ENCODE measurements at regions not wholly inside any gene's neighbourhood (a gene's known extent, or its start where the extent isn't known, plus 50 kb on each side); places are given as distances from the start of the nearest gene placed in this dataset.

- Histone ChIP-seq H2BK12ac (ENCODE audit: low read length in 2 of 2) (no peak overlapping the region), H4K91ac (ENCODE audit: low read length) (no peak overlapping the region), H3K4ac (ENCODE audit: low read depth in 1 of 2, low read length in 2 of 2) (no peak overlapping the region), H3K27me3 (ENCODE audit: control insufficient read depth in 1 of 2, insufficient read depth in 1 of 2, low read length in 2 of 2) (no peaks in the 10 kb centered on the region), H2BK5ac (ENCODE audit: low read depth, low read length, poor library complexity, severe bottlenecking) (no peak overlapping the region), H2BK120ac (ENCODE audit: low read depth, low read length) (no peak overlapping the region), H2BK15ac (ENCODE audit: low read depth, poor library complexity, severe bottlenecking) (no peak overlapping the region), H3K4me1 (ENCODE audit: control insufficient read depth, insufficient read depth, low read depth, low read length) (no peaks in the 10 kb centered on the region), H3K9me3 (ENCODE audit: control insufficient read depth, low read length) (no peaks in the 10 kb centered on the region), H3K14ac (ENCODE audit: low read length in 2 of 2) (no peak overlapping the region), H4K8ac (ENCODE audit: low read length) (no peak overlapping the region), H3K4me3 (ENCODE audit: insufficient read depth in 1 of 2, low read depth in 1 of 2, low read length in 2 of 2) (no peak overlapping the region), H3K79me1 (replicated peaks; ENCODE audit: low read length, poor library complexity, severe bottlenecking) (no peaks in the 10 kb centered on the region), H3K23ac (ENCODE audit: low read length in 2 of 2) (no peak overlapping the region), H3K18ac (ENCODE audit: low read depth in 1 of 2, low read length in 2 of 2) (no peak overlapping the region), H3K9ac (ENCODE audit: low read length) (no peak overlapping the region), H3K4me2 (ENCODE audit: low read length, poor library complexity, severe bottlenecking) (no peak overlapping the region), H3K36me3 (ENCODE audit: control insufficient read depth in 1 of 2, insufficient read depth in 2 of 2, low read depth in 1 of 2, low read length in 2 of 2) (no peaks in the 10 kb centered on the region), H3K27ac (ENCODE audit: low read length, poor library complexity, severe bottlenecking) (no peak overlapping the region), H2AK5ac (ENCODE audit: low read length, severe bottlenecking) (no peak overlapping the region), H2AFZ (ENCODE audit: low read depth, low read length) (no peak overlapping the region)
- no CpG with 5 or more reads among the region's 1 CpG for WGBS
- DNase-seq, result peak; percentile 43
Measured at GRCh38 chr4:166594326-166594946, 639.9 kb downstream of the SPOCK3 start.

- Histone ChIP-seq H3K27ac (ENCODE audit: low read length, poor library complexity, severe bottlenecking) (no peak overlapping the region), H4K91ac (ENCODE audit: low read length) (no peak overlapping the region), H2BK5ac (ENCODE audit: low read depth, low read length, poor library complexity, severe bottlenecking) (no peak overlapping the region), H3K27me3 (ENCODE audit: control insufficient read depth in 1 of 2, insufficient read depth in 1 of 2, low read length in 2 of 2) (no peaks in the 10 kb centered on the region), H4K8ac (ENCODE audit: low read length) (no peak overlapping the region), H3K36me3 (ENCODE audit: control insufficient read depth in 1 of 2, insufficient read depth in 2 of 2, low read depth in 1 of 2, low read length in 2 of 2) (no peaks in the 10 kb centered on the region), H3K4me1 (ENCODE audit: control insufficient read depth, insufficient read depth, low read depth, low read length) (no peaks in the 10 kb centered on the region), H3K79me1 (replicated peaks; ENCODE audit: low read length, poor library complexity, severe bottlenecking) (no peaks in the 10 kb centered on the region), H3K18ac (ENCODE audit: low read depth in 1 of 2, low read length in 2 of 2) (no peak overlapping the region), H3K23ac (ENCODE audit: low read length in 2 of 2) (no peak overlapping the region), H2BK120ac (ENCODE audit: low read depth, low read length) (no peak overlapping the region), H3K4ac (ENCODE audit: low read depth in 1 of 2, low read length in 2 of 2) (no peak overlapping the region), H3K4me2 (ENCODE audit: low read length, poor library complexity, severe bottlenecking) (no peak overlapping the region), H3K9ac (ENCODE audit: low read length) (no peak overlapping the region), H2BK15ac (ENCODE audit: low read depth, poor library complexity, severe bottlenecking) (no peak overlapping the region), H3K14ac (ENCODE audit: low read length in 2 of 2) (no peak overlapping the region), H2BK12ac (ENCODE audit: low read length in 2 of 2) (no peak overlapping the region), H3K9me3 (ENCODE audit: control insufficient read depth, low read length) (no peaks in the 10 kb centered on the region), H2AFZ (ENCODE audit: low read depth, low read length) (no peak overlapping the region), H3K4me3 (ENCODE audit: insufficient read depth in 1 of 2, low read depth in 1 of 2, low read length in 2 of 2) (no peak overlapping the region), H2AK5ac (ENCODE audit: low read length, severe bottlenecking) (no peak overlapping the region)
- no CpG with 5 or more reads among the region's 1 CpG for WGBS
- DNase-seq, result no peak
Measured at GRCh38 chr4:166600264-166600663, 634.0 kb downstream of the SPOCK3 start.

- H3K18ac ChIP-seq (ENCODE audit: low read depth in 1 of 2, low read length in 2 of 2), result no peak overlapping the region
- no peaks in the 10 kb centered on the region for H3K9me3 ChIP-seq (ENCODE audit: control insufficient read depth, low read length)
- H2BK15ac ChIP-seq (ENCODE audit: low read depth, poor library complexity, severe bottlenecking), result no peak overlapping the region
- no peak overlapping the region for H3K27ac ChIP-seq (ENCODE audit: low read length, poor library complexity, severe bottlenecking)
- no peak overlapping the region for H3K14ac ChIP-seq (ENCODE audit: low read length in 2 of 2)
- no peaks in the 10 kb centered on the region for H3K4me1 ChIP-seq (ENCODE audit: control insufficient read depth, insufficient read depth, low read depth, low read length)
- H3K23ac ChIP-seq (ENCODE audit: low read length in 2 of 2), result no peak overlapping the region
- H3K4me2 ChIP-seq (ENCODE audit: low read length, poor library complexity, severe bottlenecking), result no peak overlapping the region
- no peaks in the 10 kb centered on the region for H3K36me3 ChIP-seq (ENCODE audit: control insufficient read depth in 1 of 2, insufficient read depth in 2 of 2, low read depth in 1 of 2, low read length in 2 of 2)
- no peak overlapping the region for H2BK5ac ChIP-seq (ENCODE audit: low read depth, low read length, poor library complexity, severe bottlenecking)
- H3K4me3 ChIP-seq (ENCODE audit: insufficient read depth in 1 of 2, low read depth in 1 of 2, low read length in 2 of 2), result no peak overlapping the region
- no peak overlapping the region for H3K4ac ChIP-seq (ENCODE audit: low read depth in 1 of 2, low read length in 2 of 2)
- H2BK12ac ChIP-seq (ENCODE audit: low read length in 2 of 2), result no peak overlapping the region
- H4K91ac ChIP-seq (ENCODE audit: low read length), result no peak overlapping the region
- H2AK5ac ChIP-seq (ENCODE audit: low read length, severe bottlenecking), result no peak overlapping the region
- H4K8ac ChIP-seq (ENCODE audit: low read length), result peak overlapping the region; percentile 39
- DNase-seq, result no peak
- WGBS, result 92% methylated on average over 8 of the region's 8 CpGs
- H2AFZ ChIP-seq (ENCODE audit: low read depth, low read length), result no peak overlapping the region
- H3K27me3 ChIP-seq (ENCODE audit: control insufficient read depth in 1 of 2, insufficient read depth in 1 of 2, low read length in 2 of 2), result no peaks in the 10 kb centered on the region
- no peak overlapping the region for H3K9ac ChIP-seq (ENCODE audit: low read length)
- H3K79me1 ChIP-seq (replicated peaks; ENCODE audit: low read length, poor library complexity, severe bottlenecking), result no peaks in the 10 kb centered on the region
- no peak overlapping the region for H2BK120ac ChIP-seq (ENCODE audit: low read depth, low read length)
Measured at GRCh38 chr4:166602068-166602467, 632.2 kb downstream of the SPOCK3 start.

DNA sequence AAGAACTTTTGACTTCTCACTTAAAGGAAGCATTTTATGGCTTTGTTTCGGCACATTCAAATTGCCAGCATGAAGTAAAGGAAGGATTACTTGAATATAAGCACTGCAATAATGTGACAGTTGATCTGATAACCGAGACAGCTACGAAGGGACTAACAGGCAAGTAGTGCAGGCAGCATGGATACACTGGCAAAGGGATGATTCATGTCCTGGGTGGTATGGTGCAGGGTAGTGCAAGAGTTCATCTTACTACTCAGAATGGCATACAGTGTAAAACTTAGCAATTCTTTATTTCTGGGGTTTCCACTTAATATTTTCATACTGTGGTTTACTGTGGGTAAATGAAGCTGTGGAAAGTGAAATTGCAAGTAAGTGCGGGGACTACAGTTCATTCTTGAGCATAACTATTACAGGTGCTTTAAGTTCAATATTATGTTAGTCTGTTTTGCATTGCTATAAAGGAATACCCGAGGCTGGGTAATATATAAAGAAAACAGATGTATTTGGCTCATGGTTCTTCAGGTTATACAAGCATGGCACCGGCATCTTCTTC lies 611.8 kb downstream of the SPOCK3 start:
- no peak overlapping the region for H2BK15ac ChIP-seq (ENCODE audit: low read depth, poor library complexity, severe bottlenecking)
- H2BK12ac ChIP-seq (ENCODE audit: low read length in 2 of 2), result no peak overlapping the region
- no peak overlapping the region for H4K91ac ChIP-seq (ENCODE audit: low read length)
- no peaks in the 10 kb centered on the region for H3K4me1 ChIP-seq (ENCODE audit: control insufficient read depth, insufficient read depth, low read depth, low read length)
- no peak overlapping the region for H2AK5ac ChIP-seq (ENCODE audit: low read length, severe bottlenecking)
- H3K36me3 ChIP-seq (ENCODE audit: control insufficient read depth in 1 of 2, insufficient read depth in 2 of 2, low read depth in 1 of 2, low read length in 2 of 2), result no peaks in the 10 kb centered on the region
- H3K9ac ChIP-seq (ENCODE audit: low read length), result no peak overlapping the region
- no peak overlapping the region for H3K14ac ChIP-seq (ENCODE audit: low read length in 2 of 2)
- no peaks in the 10 kb centered on the region for H3K9me3 ChIP-seq (ENCODE audit: control insufficient read depth, low read length)
- H3K27me3 ChIP-seq (ENCODE audit: control insufficient read depth in 1 of 2, insufficient read depth in 1 of 2, low read length in 2 of 2), result no peaks in the 10 kb centered on the region
- no peak overlapping the region for H3K27ac ChIP-seq (ENCODE audit: low read length, poor library complexity, severe bottlenecking)
- H3K4me3 ChIP-seq (ENCODE audit: insufficient read depth in 1 of 2, low read depth in 1 of 2, low read length in 2 of 2), result no peak overlapping the region
- H2AFZ ChIP-seq (ENCODE audit: low read depth, low read length), result no peak overlapping the region
- 79% methylated on average over 6 of the region's 6 CpGs for WGBS
- no peak overlapping the region for H4K8ac ChIP-seq (ENCODE audit: low read length)
- no peak overlapping the region for H2BK5ac ChIP-seq (ENCODE audit: low read depth, low read length, poor library complexity, severe bottlenecking)
- H3K4me2 ChIP-seq (ENCODE audit: low read length, poor library complexity, severe bottlenecking), result no peak overlapping the region
- H2BK120ac ChIP-seq (ENCODE audit: low read depth, low read length), result no peak overlapping the region
- no peaks in the 10 kb centered on the region for H3K79me1 ChIP-seq (replicated peaks; ENCODE audit: low read length, poor library complexity, severe bottlenecking)
- no peak for DNase-seq
- no peak overlapping the region for H3K4ac ChIP-seq (ENCODE audit: low read depth in 1 of 2, low read length in 2 of 2)
- H3K18ac ChIP-seq (ENCODE audit: low read depth in 1 of 2, low read length in 2 of 2), result no peak overlapping the region
- no peak overlapping the region for H3K23ac ChIP-seq (ENCODE audit: low read length in 2 of 2)
